Common myeloid progenitor, CD34-positive (primary cell): ENCODE measurements at regions not wholly inside any gene's neighbourhood (a gene's known extent, or its start where the extent isn't known, plus 50 kb on each side); places are given as distances from the start of the nearest gene placed in this dataset.

Experiments used
- CTCF ChIA-PET: fragments of 350-600 bp; sonication (Branson Sonifier 250); formaldehyde crosslinking; loops from one replicate; lab custom pipeline; 2021; ENCODE audit warnings: antibody characterized with exemption; lab: Charles Lee
- POLR2A ChIA-PET: fragments of 350-600 bp; sonication (Branson Sonifier 250); formaldehyde crosslinking; loops from one replicate; lab custom pipeline; 2021; ENCODE audit warnings: antibody characterized with exemption; lab: Charles Lee
- DNase-seq, 3 donors: peaks; one replicate each; pipeline versions ENCODE4 v3.0.0 to v3.0.0-alpha.2; 2013
- H3K27ac ChIP-seq, 2 experiments: 1 replicate in 1 of 2; 2 replicates in 1 of 2; pipeline ENCODE4 v1.7.0; 2013; ENCODE audit warnings: inconsistent platforms in 2 of 2, low read length in 2 of 2, mild to moderate bottlenecking in 2 of 2, low read depth in 1 of 2, moderate library complexity in 1 of 2; ENCODE audit not compliant: severe bottlenecking in 2 of 2, insufficient read depth in 1 of 2, poor library complexity in 1 of 2
- H3K27me3 ChIP-seq, 5 experiments: replicated peaks in 2 of 5; 1 replicate in 3 of 5; 2 replicates in 2 of 5; pipeline versions ENCODE4 v1.6.1 to v1.7.0; 2013; ENCODE audit warnings: low read length in 4 of 5, mild to moderate bottlenecking in 2 of 5, moderate library complexity in 2 of 5, inconsistent platforms in 1 of 5; ENCODE audit not compliant: insufficient read depth in 5 of 5, control insufficient read depth in 4 of 5
- H3K36me3 ChIP-seq, 4 experiments: 1 replicate in 2 of 4; 2 replicates in 2 of 4; pipeline versions ENCODE4 v1.6.1 to v1.7.0; 2013; ENCODE audit warnings: low read length in 3 of 4, control low read depth in 1 of 4, mild to moderate bottlenecking in 1 of 4; ENCODE audit not compliant: control insufficient read depth in 4 of 4, insufficient read depth in 4 of 4
- H3K4me1 ChIP-seq, 4 experiments: 1 replicate in 3 of 4; 2 replicates in 1 of 4; pipeline versions ENCODE4 v1.6.1 to v1.7.1; 2013; ENCODE audit warnings: low read length in 3 of 4, mild to moderate bottlenecking in 3 of 4, control low read depth in 1 of 4, inconsistent platforms in 1 of 4, moderate library complexity in 1 of 4; ENCODE audit not compliant: control insufficient read depth in 4 of 4, insufficient read depth in 4 of 4; ENCODE audit errors: control extremely low read depth in 1 of 4
- H3K4me3 ChIP-seq, 7 experiments: 1 replicate in 4 of 7; 2 replicates in 3 of 7; pipeline versions ENCODE4 v1.5.1 to v1.7.0; 2013; ENCODE audit warnings: mild to moderate bottlenecking in 7 of 7, low read length in 6 of 7, moderate library complexity in 6 of 7, inconsistent platforms in 2 of 7, low read depth in 2 of 7, control low read depth in 1 of 7; ENCODE audit not compliant: insufficient read depth in 4 of 7, control insufficient read depth in 1 of 7; ENCODE audit errors: extremely low read depth in 1 of 7
- H3K9me3 ChIP-seq, 5 experiments: 1 replicate in 4 of 5; 2 replicates in 1 of 5; pipeline versions ENCODE4 v1.6.1 to v1.7.1; 2013; ENCODE audit warnings: low read length in 4 of 5, mild to moderate bottlenecking in 2 of 5, inconsistent platforms in 1 of 5, low read depth in 1 of 5, moderate library complexity in 1 of 5; ENCODE audit not compliant: control insufficient read depth in 4 of 5, insufficient read depth in 2 of 5; ENCODE audit errors: control extremely low read depth in 1 of 5
- WGBS: methylation state at CpG from one replicate; pipeline ENCODE4 v1.1.5; 2013; ENCODE audit not compliant: insufficient coverage; 5-methylcytosine and 5-hydroxymethylcytosine counted together

DNA sequence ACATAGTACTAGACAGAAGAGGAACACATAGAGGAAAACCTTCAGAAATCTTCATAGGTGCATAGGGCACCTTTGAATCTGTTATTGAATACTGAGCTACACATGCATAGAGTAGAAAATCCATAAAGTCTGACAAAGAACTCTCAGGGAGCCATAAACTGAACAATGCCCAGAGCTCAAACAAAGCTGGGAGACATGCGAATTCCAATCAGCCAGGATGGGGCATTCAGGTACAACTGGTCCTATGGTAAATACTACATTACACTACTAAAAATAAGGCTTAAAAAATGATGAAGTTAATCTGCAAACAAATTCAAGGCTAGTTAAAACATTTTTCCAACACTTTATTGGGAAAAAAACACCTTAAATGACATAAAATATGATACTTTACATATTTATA is 259.7 kb downstream of the DIO2 start:
- DNase-seq: no peak
- H3K4me3 ChIP-seq: no peak overlapping the region
- H3K9me3 ChIP-seq: peaks cover 0 to 7% (median 2%) of the 10 kb centered on the region in 5 experiments
- POLR2A ChIA-PET: no interaction called here
- CTCF ChIA-PET: interaction anchor here (0.8 kb wide), 1 partner anchor 9 kb away, joined by 3 read pairs; no protein-coding TSS in a partner anchor
- no peak overlapping the region for H3K27ac ChIP-seq
- WGBS: no CpG with 5 or more reads among the region's 1 CpG
- no peaks in the 10 kb centered on the region for H3K4me1 ChIP-seq
- H3K36me3 ChIP-seq: no peaks in the 10 kb centered on the region
- H3K27me3 ChIP-seq: no peaks in the 10 kb centered on the region

DNA sequence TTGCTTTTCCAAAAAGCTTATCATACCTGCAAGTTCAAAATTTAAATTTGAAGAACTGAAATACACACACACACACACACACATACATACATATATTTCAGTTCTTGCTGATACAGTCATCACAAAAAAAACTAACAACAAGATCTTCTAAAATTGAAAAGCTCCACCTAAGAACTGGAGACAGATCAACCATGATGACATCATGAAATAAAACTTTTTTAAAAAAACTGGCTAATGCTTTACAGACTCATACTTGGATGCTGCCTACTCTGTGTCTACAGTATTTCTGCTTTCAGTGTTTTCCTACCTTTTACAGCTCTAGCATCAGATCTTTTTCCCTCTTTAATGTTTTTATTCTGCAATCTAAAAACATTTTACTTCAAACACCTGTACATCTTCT is 261.4 kb downstream of the DIO2 start:
- Histone ChIP-seq H3K9me3 (peaks cover 0 to 4% (median 0%) of the 10 kb centered on the region in 5 experiments), H3K27me3 (no peaks in the 10 kb centered on the region), H3K4me3 (no peak overlapping the region), H3K36me3 (no peaks in the 10 kb centered on the region), H3K4me1 (no peaks in the 10 kb centered on the region), H3K27ac (no peak overlapping the region)
- no peak for DNase-seq
- POLR2A ChIA-PET: no interaction called here
- CTCF ChIA-PET: no interaction called here

DNA sequence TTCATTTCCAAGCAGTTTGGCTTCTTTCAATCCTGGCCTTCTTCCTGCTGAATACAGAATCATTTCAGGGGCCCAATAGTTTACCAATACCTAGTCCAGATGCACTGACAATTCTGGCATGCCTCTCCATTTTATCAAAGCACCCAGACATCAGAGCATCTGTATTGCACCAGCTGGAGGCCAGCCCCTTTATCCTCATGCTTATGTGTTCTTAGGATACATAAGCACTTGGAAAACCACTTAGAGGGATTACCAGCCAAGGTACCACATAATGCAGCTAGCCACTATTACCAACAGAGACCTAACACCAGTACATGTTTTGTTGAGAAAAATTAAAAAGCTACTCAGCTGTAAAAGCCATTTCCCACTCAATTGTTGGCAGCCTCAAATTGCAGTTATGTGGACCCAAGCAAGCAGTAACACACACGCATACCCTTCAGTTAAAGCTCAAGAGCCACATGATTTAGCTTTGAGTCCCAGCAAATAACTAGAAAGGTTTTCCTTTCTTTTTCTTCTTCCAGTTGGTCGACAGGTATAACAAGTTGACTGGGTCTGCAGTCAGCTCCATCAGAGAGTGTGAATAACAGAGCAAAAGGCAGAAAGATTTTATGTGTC is 263.8 kb downstream of the DIO2 start:
- no peak overlapping the region for H3K4me3 ChIP-seq
- no peaks in the 10 kb centered on the region for H3K9me3 ChIP-seq
- no peaks in the 10 kb centered on the region for H3K4me1 ChIP-seq
- CTCF ChIA-PET: no interaction called here
- no peaks in the 10 kb centered on the region for H3K27me3 ChIP-seq
- H3K36me3 ChIP-seq: no peaks in the 10 kb centered on the region
- no peak for DNase-seq
- 100% methylated on average over 1 of the region's 2 CpGs for WGBS
- H3K27ac ChIP-seq: no peak overlapping the region
- POLR2A ChIA-PET: no interaction called here

DNA sequence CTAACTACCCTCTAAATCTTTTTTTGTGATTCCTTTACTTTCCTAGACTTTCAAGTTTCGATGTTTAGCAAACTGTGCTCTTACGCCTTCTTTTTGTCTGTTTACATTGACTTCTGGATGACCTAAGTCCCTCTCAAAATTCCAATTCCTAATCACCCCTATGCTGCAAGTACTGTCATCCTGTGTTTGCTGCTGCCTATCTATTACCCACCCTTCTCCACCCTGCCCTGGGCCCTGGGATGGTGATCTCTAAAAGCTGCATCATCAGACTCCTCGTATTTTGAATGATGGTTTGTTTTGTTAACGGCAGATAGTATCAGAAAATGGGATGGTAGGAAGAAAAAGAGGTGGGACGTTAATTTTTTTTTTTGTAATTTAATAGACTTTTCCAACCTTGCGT is 272.1 kb downstream of the DIO2 start:
- Histone ChIP-seq H3K4me1 (no peaks in the 10 kb centered on the region), H3K36me3 (no peaks in the 10 kb centered on the region), H3K9me3 (no peaks in the 10 kb centered on the region), H3K4me3 (no peak overlapping the region), H3K27me3 (no peaks in the 10 kb centered on the region), H3K27ac (no peak overlapping the region)
- ChIA-PET CTCF (interaction anchor here (0.7 kb wide), 1 partner anchor 512 kb away, joined by 3 read pairs; no protein-coding TSS in a partner anchor), POLR2A (no interaction called here)
- 97% methylated on average over 2 of the region's 6 CpGs for WGBS
- DNase-seq: no peak

DNA sequence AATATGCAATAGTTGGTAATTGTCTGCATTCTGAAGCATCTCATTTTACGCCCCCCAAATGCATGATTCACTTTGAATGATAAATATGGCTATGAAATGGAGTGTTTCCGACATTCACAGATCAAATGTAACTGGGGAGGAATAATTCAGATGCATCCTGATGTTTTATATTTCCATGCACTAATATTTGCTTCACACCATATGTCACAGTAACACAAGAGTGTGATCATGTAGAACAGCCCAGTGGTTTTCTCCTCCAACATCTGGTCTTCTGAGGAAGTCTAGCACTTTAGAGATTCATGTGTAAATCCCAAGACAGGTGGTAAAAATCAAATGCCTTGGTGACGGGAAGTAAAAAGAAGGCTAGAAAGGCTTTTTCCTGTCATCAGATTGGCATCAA is 273.1 kb downstream of the DIO2 start:
- ChIA-PET CTCF (no interaction called here), POLR2A (no interaction called here)
- H3K27ac ChIP-seq: no peak overlapping the region
- H3K9me3 ChIP-seq: no peaks in the 10 kb centered on the region
- DNase-seq: no peak
- 75% methylated on average over 1 of the region's 3 CpGs for WGBS
- no peaks in the 10 kb centered on the region for H3K4me1 ChIP-seq
- no peak overlapping the region for H3K4me3 ChIP-seq
- H3K36me3 ChIP-seq: no peaks in the 10 kb centered on the region
- H3K27me3 ChIP-seq: no peaks in the 10 kb centered on the region

DNA sequence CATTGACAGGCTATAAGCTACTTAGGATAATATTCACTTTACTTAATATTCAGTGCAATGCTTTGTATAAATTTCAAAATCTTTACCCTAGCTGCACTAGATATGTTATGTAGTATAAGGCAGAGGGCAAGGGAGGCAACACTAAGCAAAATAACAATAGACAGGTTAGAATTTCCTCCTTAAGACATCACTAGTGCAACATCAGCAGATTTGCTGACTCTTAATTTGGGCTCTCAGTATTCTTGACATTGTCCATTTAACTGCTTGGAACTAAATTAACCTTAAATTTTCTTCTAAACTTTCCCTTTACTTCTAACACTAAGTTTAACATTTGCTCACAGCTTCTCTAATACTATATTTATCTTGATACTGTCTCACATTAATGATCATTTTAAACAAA is 273.9 kb downstream of the DIO2 start:
- Histone ChIP-seq H3K27me3 (no peaks in the 10 kb centered on the region), H3K27ac (no peak overlapping the region), H3K4me1 (no peaks in the 10 kb centered on the region), H3K9me3 (no peaks in the 10 kb centered on the region), H3K4me3 (no peak overlapping the region), H3K36me3 (no peaks in the 10 kb centered on the region)
- CTCF ChIA-PET: no interaction called here
- DNase-seq: no peak
- POLR2A ChIA-PET: no interaction called here

DNA sequence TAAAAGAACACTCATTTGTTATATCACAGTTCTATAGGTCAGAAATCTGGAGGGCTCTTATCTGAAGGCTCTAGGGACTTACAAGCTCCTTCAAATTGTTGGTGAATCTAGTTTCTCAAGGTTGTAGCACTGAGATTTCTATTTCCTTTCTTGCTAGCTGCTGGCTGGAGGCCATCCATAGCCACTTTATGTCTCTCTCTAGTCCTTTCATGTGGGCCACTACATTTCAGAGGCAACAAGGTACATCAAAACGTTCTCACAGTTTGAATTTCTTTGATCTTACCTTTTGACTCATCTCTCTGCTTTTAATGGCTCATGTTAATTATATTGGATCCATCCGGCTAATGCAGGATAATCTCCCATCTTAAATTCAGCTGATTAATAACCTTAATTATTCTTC is 286.8 kb downstream of the DIO2 start:
- Histone ChIP-seq H3K27ac (no peak overlapping the region), H3K4me3 (no peak overlapping the region), H3K27me3 (no peaks in the 10 kb centered on the region), H3K4me1 (no peaks in the 10 kb centered on the region), H3K36me3 (no peaks in the 10 kb centered on the region), H3K9me3 (peaks cover 0 to 8% (median 0%) of the 10 kb centered on the region in 5 experiments)
- POLR2A ChIA-PET: no interaction called here
- WGBS: 30% methylated on average over 1 of the region's 2 CpGs
- DNase-seq: no peak
- CTCF ChIA-PET: no interaction called here
